ENCODE measurements at regions not wholly inside any gene's neighbourhood (a gene's known extent, or its start where the extent isn't known, plus 50 kb on each side); places are given as distances from the start of the nearest gene placed in this dataset.
"Not testable (repeated sequence)": the region's sequence is repeated elsewhere in the genome, so short reads cannot be mapped to it uniquely, and the experiment has no call there.

DNA sequence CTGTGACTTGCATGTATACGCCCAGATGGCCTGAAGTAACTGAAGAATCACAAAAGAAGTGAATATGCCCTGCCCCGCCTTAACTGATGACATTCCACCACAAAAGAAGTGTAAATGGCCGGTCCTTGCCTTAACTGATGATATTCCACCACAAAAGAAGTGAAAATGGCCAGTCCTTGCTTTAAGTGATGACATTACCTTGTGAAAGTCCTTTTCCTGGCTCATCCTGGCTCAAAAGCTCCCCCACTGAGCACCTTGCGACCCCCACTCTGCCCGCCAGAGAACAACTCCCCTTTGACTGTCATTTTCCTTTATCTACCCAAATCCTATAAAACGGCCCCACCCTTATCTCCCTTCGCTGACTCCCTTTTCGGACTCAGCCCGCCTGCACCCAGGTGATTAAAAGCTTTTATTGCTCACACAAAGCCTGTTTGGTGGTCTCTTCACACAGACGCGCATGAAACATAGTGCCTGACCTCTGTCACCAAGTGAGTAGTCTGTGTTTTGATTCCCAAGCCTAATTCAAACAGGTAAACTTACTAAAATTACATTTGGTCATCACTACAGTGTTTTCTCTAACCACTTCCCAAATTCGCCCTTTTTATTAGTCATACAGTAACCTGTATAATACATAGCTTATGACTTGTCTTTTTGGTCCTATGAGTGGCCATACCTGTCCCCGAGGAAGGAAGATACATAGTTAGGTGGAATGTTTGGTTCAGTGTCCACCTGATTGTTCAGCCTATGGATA lies 140.7 kb upstream of the PROK2 start:
- H3K79me2 ChIP-seq (ENCODE audit: control insufficient read depth in 1 of 2, insufficient read depth in 2 of 2, low read length in 2 of 2); H4K91ac ChIP-seq (replicated peaks; ENCODE audit: insufficient read length, low read length); H4K5ac ChIP-seq (ENCODE audit: insufficient read length, low read depth, low read length); H3K4me3 ChIP-seq (ENCODE audit: extremely low read depth in 1 of 4, insufficient read depth in 2 of 4, low read depth in 3 of 4, low read length in 4 of 4); H3K14ac ChIP-seq (ENCODE audit: insufficient read length); H3K9ac ChIP-seq (replicated peaks in 1 of 4; ENCODE audit: extremely low read depth in 1 of 4, low read depth in 3 of 4, low read length in 3 of 4); H3K79me1 ChIP-seq (ENCODE audit: low read depth, low read length); H3K23me2 ChIP-seq (ENCODE audit: low read depth, low read length); H3K36me3 ChIP-seq (ENCODE audit: control insufficient read depth in 2 of 4, insufficient read depth in 4 of 4, low read length in 3 of 4); H3K56ac ChIP-seq (replicated peaks; ENCODE audit: insufficient read length, low read depth, low read length); FAIRE-seq; H2BK12ac ChIP-seq (ENCODE audit: low read depth, low read length); H3K27ac ChIP-seq (ENCODE audit: low read depth, low read length); POLR2A ChIA-PET (ENCODE audit: partially characterized antibody); H4K8ac ChIP-seq (ENCODE audit: extremely low read depth, insufficient read depth, low read length); H2AFZ ChIP-seq (ENCODE audit: low read length); H3K23ac ChIP-seq (ENCODE audit: insufficient read length); H3K4ac ChIP-seq (replicated peaks; ENCODE audit: insufficient read length, low read depth, low read length); H4K20me1 ChIP-seq (replicated peaks in 1 of 2; ENCODE audit: control insufficient read depth in 1 of 2, insufficient read depth in 2 of 2, low read length in 2 of 2); H3K27me3 ChIP-seq (replicated peaks in 1 of 4; ENCODE audit: control insufficient read depth in 3 of 4, extremely low read depth in 1 of 4, insufficient read depth in 3 of 4, low read length in 3 of 4); H3K9me3 ChIP-seq (ENCODE audit: insufficient read depth in 2 of 2, low read depth in 1 of 2, low read length in 1 of 2); H2BK15ac ChIP-seq (ENCODE audit: low read length); H2BK120ac ChIP-seq (replicated peaks; ENCODE audit: low read depth, low read length); DNase-seq (ENCODE audit: low read depth in 1 of 2, low spot score in 2 of 2): not testable (repeated sequence)
- CTCF ChIA-PET (ENCODE audit: partially characterized antibody): interaction anchor here (0.5 to 2.3 kb wide), 20 partner anchors 10 to 1220 kb away, joined by 3 to 13 read pairs (median 4); no protein-coding TSS in a partner anchor
- H2BK5ac ChIP-seq (ENCODE audit: low read depth, low read length): peak overlapping the region; percentile 86; the same call in 1 of the 2 replicates
- peak overlapping the region; percentile 39; the same call in 1 of the 2 replicates for H3K18ac ChIP-seq (ENCODE audit: extremely low read depth, low read length)
- WGBS, 2 experiments (ENCODE audit: extremely low coverage in 1 of 2, insufficient coverage in 1 of 2, insufficient read length in 1 of 2, insufficient replicate concordance in 2 of 2, low coverage in 1 of 2, low lambda C conversion rate in 2 of 2, missing lambda C conversion rate in 1 of 2): 49% methylated on average over 13 of the region's 13 CpGs; no CpG with 5 or more reads in 1 of the 2 experiments
- H2AK5ac ChIP-seq (ENCODE audit: low read depth, low read length): peak overlapping the region; percentile 85; the same call in 1 of the 2 replicates
- 0 out of 2 replicates have a peak overlapping the region, but pooled peaks have one; percentile 72 for H2BK20ac ChIP-seq (ENCODE audit: low read length)
- peak overlapping the region; percentile 16 to 18; a peak in 3 of 4 replicates for H3K4me2 ChIP-seq (ENCODE audit: insufficient read depth in 1 of 2, low read depth in 2 of 2, low read length in 2 of 2)
- H3K4me1 ChIP-seq (replicated peaks in 1 of 4; ENCODE audit: control insufficient read depth in 3 of 4, insufficient read depth in 4 of 4, low read length in 3 of 4): peaks cover 6 to 15% (median 11%) of the 10 kb centered on the region in 4 experiments; a peak in 6 of 7 replicates

Measured in H1 (cell line).